ENCODE measurements at regions not wholly inside any gene's neighbourhood (a gene's known extent, or its start where the extent isn't known, plus 50 kb on each side); places are given as distances from the start of the nearest gene placed in this dataset.

GRCh38 chr15:66864871-66865281 lies 162.8 kb downstream of the SMAD6 start:
- TF ChIP-seq POLR2AphosphoS5 (IDR thresholded peaks at IDR 0.05; ENCODE audit: low read depth), result no peak
- TF ChIP-seq CTCF (conservative IDR thresholded peaks at IDR 0.05; ENCODE audit: low read depth in 2 of 2), result no peak
- TF ChIP-seq EZH2 (IDR thresholded peaks at IDR 0.05; ENCODE audit: low read depth, unreplicated experiment), result no peak
- TF ChIP-seq EZH2phosphoT487 (IDR thresholded peaks at IDR 0.05; ENCODE audit: unreplicated experiment), result no peak
- no peak for TF ChIP-seq JUNB (IDR thresholded peaks at IDR 0.05; ENCODE audit: unreplicated experiment)
- TF ChIP-seq CREB1 (CRISPR knock-in tag; IDR thresholded peaks at IDR 0.05; ENCODE audit: low read depth), result no peak
- TF ChIP-seq REST (IDR thresholded peaks at IDR 0.05; ENCODE audit: unreplicated experiment), result no peak
- no peak for TF ChIP-seq ETS1 (IDR thresholded peaks at IDR 0.05)

Measured in GM23338 (cell line).